SK-N-SH treated with all-trans-retinoic acid at 6 μM for 48 hours (cell line): ENCODE measurements at regions not wholly inside any gene's neighbourhood (a gene's known extent, or its start where the extent isn't known, plus 50 kb on each side); places are given as distances from the start of the nearest gene placed in this dataset.

Experiments
- ATAC-seq: fragments of 200-7000 bp; cut with Tn5 transposase; 3 replicates; pipeline ENCODE4 v1.9.1; 2020; ENCODE audit warnings: mild to moderate bottlenecking, moderate library complexity
- ARNTL ChIP-seq: fragments of 450-650 bp; formaldehyde crosslinking; IDR thresholded peaks from 2 replicates; pipeline ENCODE4 v1.5.0; 2020; ENCODE audit warnings: low read depth, mild to moderate bottlenecking, moderate library complexity, borderline replicate concordance
- BACH2 ChIP-seq: fragments of 250-450 bp; sonication (Bioruptor Pico); IDR thresholded peaks from 2 replicates; pipeline ENCODE4 v1.9.0; 2021; ENCODE audit warnings: mild to moderate bottlenecking, borderline replicate concordance
- CREB5 ChIP-seq: fragments of 250-450 bp; sonication (Bioruptor Pico); IDR thresholded peaks from 2 replicates; pipeline ENCODE4 v1.5.1; 2020; ENCODE audit warnings: low read depth, mild to moderate bottlenecking, moderate library complexity
- CSDC2 ChIP-seq: fragments of 250-450 bp; sonication (Bioruptor Pico); IDR thresholded peaks from 2 replicates; pipeline ENCODE4 v1.5.0; 2020; ENCODE audit warnings: mild to moderate bottlenecking, moderate library complexity
- CSRNP3 ChIP-seq: fragments of 250-450 bp; sonication (Bioruptor Pico); IDR thresholded peaks from 2 replicates; pipeline ENCODE4 v1.5.1; 2021; ENCODE audit warnings: mild to moderate bottlenecking, moderate library complexity
- ESRRG ChIP-seq: fragments of 250-450 bp; sonication (Bioruptor Pico); IDR thresholded peaks from 2 replicates; pipeline ENCODE4 v1.6.1; 2021; ENCODE audit warnings: mild to moderate bottlenecking
- GLIS3 ChIP-seq: fragments of 250-450 bp; sonication (Bioruptor Pico); IDR thresholded peaks from 2 replicates; pipeline ENCODE4 v1.5.0; 2020; ENCODE audit warnings: mild to moderate bottlenecking, moderate library complexity
- ISL1 ChIP-seq: fragments of 250-450 bp; sonication (Bioruptor Pico); IDR thresholded peaks from 2 replicates; pipeline ENCODE4 v2.1.2; 2022; ENCODE audit warnings: mild to moderate bottlenecking, moderate library complexity
- OSR1 ChIP-seq: fragments of 250-450 bp; sonication (Bioruptor Pico); IDR thresholded peaks from 2 replicates; pipeline ENCODE4 v1.8.0; 2022; ENCODE audit warnings: moderate library complexity, mild to moderate bottlenecking, inconsistent platforms
- PPARA ChIP-seq: fragments of 250-450 bp; sonication (Bioruptor Pico); IDR thresholded peaks from 2 replicates; pipeline ENCODE4 v1.5.0; 2020; ENCODE audit warnings: mild to moderate bottlenecking, borderline replicate concordance
- RARB ChIP-seq: fragments of 250-450 bp; sonication (Bioruptor Pico); IDR thresholded peaks from 2 replicates; pipeline ENCODE4 v1.8.0; 2021; ENCODE audit warnings: mild to moderate bottlenecking, moderate library complexity
- SNAI2 ChIP-seq: fragments of 250-450 bp; sonication (Bioruptor Pico); IDR thresholded peaks from 2 replicates; pipeline ENCODE4 v1.5.0; 2020; ENCODE audit warnings: mild to moderate bottlenecking, moderate library complexity
- TCF4 ChIP-seq: fragments of 250-450 bp; sonication (Bioruptor Pico); IDR thresholded peaks from 2 replicates; pipeline ENCODE4 v1.8.0; 2021; ENCODE audit warnings: mild to moderate bottlenecking, moderate library complexity, borderline replicate concordance
- TOX ChIP-seq: fragments of 250-450 bp; sonication (Bioruptor Pico); IDR thresholded peaks from 2 replicates; pipeline ENCODE4 v1.8.0; 2021; ENCODE audit warnings: mild to moderate bottlenecking, moderate library complexity, borderline replicate concordance
- ZC3H10 ChIP-seq: fragments of 250-450 bp; sonication (Bioruptor Pico); IDR thresholded peaks from 2 replicates; pipeline ENCODE4 v1.5.1; 2021; ENCODE audit warnings: mild to moderate bottlenecking, moderate library complexity
- ZFP3 ChIP-seq: fragments of 250-450 bp; sonication (Bioruptor Pico); IDR thresholded peaks from 2 replicates; pipeline ENCODE4 v1.5.0; 2020; ENCODE audit warnings: mild to moderate bottlenecking, moderate library complexity
- ZFP30 ChIP-seq: fragments of 450-650 bp; formaldehyde crosslinking; IDR thresholded peaks from 2 replicates; pipeline ENCODE4 v1.5.0; 2022; ENCODE audit warnings: mild to moderate bottlenecking, moderate library complexity
- ZNF565 ChIP-seq: fragments of 450-650 bp; formaldehyde crosslinking; conservative IDR thresholded peaks from 2 replicates; pipeline ENCODE4 v1.5.0; 2020; ENCODE audit warnings: low read depth, mild to moderate bottlenecking, moderate library complexity
- ZNF70 ChIP-seq: fragments of 450-650 bp; formaldehyde crosslinking; IDR thresholded peaks from 2 replicates; pipeline ENCODE4 v1.5.0; 2020; ENCODE audit warnings: mild to moderate bottlenecking, moderate library complexity
- ZNF8 ChIP-seq: fragments of 450-650 bp; formaldehyde crosslinking; IDR thresholded peaks from 2 replicates; pipeline ENCODE4 v1.5.0; 2020; ENCODE audit warnings: mild to moderate bottlenecking, moderate library complexity
- TF ChIP-seq, protein P1 (sequence below): fragments of 250-450 bp; sonication (Bioruptor Pico); IDR thresholded peaks from 2 replicates; pipeline ENCODE4 v1.8.0; 2021; ENCODE audit warnings: low read depth, mild to moderate bottlenecking, moderate library complexity, borderline replicate concordance
- TF ChIP-seq, protein P2 (sequence below): fragments of 250-450 bp; sonication (Bioruptor Pico); IDR thresholded peaks from 2 replicates; pipeline ENCODE4 v1.8.0; 2020; ENCODE audit warnings: mild to moderate bottlenecking, moderate library complexity, borderline replicate concordance

GRCh38 chr9:101999441-101999840 is 261.0 kb upstream of the GRIN3A start:
- TF ChIP-seq RARB (CRISPR knock-in tag) (no peak), ZFP3 (CRISPR knock-in tag) (no peak), BACH2 (CRISPR knock-in tag) (no peak), ZC3H10 (no peak), ZNF70 (CRISPR knock-in tag) (no peak), TCF4 (CRISPR knock-in tag) (no peak)
- TF ChIP-seq, all 23 proteins: peak for 0
- no peak for ATAC-seq

GRCh38 chr9:101995231-101995630 is 256.8 kb upstream of the GRIN3A start:
- TF ChIP-seq CREB5 (CRISPR knock-in tag): no peak
- no peak for TF ChIP-seq ZFP30 (CRISPR knock-in tag)
- TF ChIP-seq ZC3H10: no peak
- no peak for TF ChIP-seq GLIS3 (CRISPR knock-in tag)
- TF ChIP-seq ZFP3 (CRISPR knock-in tag): no peak
- TF ChIP-seq TCF4 (CRISPR knock-in tag): no peak
- TF ChIP-seq ZNF565 (CRISPR knock-in tag): no peak
- no peak for TF ChIP-seq ARNTL (CRISPR knock-in tag)
- ATAC-seq: no peak

- no peak for ATAC-seq
Observed at GRCh38 chr9:101993771-101994170, 255.3 kb upstream of the GRIN3A start.

DNA sequence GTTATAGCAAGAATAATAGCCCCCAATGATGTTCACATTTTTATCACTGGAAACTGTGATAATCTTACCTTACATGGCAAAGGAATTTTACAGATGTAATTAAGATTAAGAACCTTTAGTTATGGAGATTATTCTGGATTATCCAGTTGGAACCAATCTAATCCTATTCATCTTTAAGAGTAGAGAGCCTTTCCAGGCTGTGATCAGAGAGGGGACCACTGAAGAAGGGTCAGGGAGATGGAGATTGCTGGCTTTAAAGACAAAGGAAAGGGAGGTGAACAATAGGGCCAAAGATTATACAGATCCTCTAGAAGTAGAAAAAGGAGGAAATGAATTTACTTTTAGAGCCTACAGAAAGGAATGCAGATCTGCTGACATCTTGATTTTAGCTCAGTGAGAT is 253.5 kb upstream of the GRIN3A start:
- no peak for ATAC-seq
- TF ChIP-seq CSRNP3 (CRISPR knock-in tag): no peak
- TF ChIP-seq, protein P1, sequence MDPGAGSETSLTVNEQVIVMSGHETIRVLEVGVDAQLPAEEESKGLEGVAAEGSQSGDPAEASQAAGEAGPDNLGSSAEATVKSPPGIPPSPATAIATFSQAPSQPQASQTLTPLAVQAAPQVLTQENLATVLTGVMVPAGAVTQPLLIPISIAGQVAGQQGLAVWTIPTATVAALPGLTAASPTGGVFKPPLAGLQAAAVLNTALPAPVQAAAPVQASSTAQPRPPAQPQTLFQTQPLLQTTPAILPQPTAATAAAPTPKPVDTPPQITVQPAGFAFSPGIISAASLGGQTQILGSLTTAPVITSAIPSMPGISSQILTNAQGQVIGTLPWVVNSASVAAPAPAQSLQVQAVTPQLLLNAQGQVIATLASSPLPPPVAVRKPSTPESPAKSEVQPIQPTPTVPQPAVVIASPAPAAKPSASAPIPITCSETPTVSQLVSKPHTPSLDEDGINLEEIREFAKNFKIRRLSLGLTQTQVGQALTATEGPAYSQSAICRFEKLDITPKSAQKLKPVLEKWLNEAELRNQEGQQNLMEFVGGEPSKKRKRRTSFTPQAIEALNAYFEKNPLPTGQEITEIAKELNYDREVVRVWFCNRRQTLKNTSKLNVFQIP (CRISPR knock-in tag): no peak
- no peak for TF ChIP-seq TOX
- TF ChIP-seq OSR1: no peak
- no peak for TF ChIP-seq ISL1
- no peak for TF ChIP-seq ZFP3 (CRISPR knock-in tag)
- no peak for TF ChIP-seq ZNF565 (CRISPR knock-in tag)
- no peak for TF ChIP-seq ARNTL (CRISPR knock-in tag)
- no peak for TF ChIP-seq ZNF8
- TF ChIP-seq ZNF70 (CRISPR knock-in tag): no peak
- TF ChIP-seq, all 23 proteins: peak for 0

More at GRCh38 chr9:101993771-101994170, 255.3 kb upstream of the GRIN3A start:
- TF ChIP-seq OSR1 (no peak), ISL1 (no peak), CSDC2 (CRISPR knock-in tag) (no peak), ZC3H10 (no peak), ZFP30 (CRISPR knock-in tag) (no peak), TCF4 (CRISPR knock-in tag) (no peak), GLIS3 (CRISPR knock-in tag) (no peak), ZFP3 (CRISPR knock-in tag) (no peak), TOX (no peak)
- TF ChIP-seq, protein P2, sequence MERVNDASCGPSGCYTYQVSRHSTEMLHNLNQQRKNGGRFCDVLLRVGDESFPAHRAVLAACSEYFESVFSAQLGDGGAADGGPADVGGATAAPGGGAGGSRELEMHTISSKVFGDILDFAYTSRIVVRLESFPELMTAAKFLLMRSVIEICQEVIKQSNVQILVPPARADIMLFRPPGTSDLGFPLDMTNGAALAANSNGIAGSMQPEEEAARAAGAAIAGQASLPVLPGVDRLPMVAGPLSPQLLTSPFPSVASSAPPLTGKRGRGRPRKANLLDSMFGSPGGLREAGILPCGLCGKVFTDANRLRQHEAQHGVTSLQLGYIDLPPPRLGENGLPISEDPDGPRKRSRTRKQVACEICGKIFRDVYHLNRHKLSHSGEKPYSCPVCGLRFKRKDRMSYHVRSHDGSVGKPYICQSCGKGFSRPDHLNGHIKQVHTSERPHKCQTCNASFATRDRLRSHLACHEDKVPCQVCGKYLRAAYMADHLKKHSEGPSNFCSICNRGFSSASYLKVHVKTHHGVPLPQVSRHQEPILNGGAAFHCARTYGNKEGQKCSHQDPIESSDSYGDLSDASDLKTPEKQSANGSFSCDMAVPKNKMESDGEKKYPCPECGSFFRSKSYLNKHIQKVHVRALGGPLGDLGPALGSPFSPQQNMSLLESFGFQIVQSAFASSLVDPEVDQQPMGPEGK (CRISPR knock-in tag): no peak

DNA sequence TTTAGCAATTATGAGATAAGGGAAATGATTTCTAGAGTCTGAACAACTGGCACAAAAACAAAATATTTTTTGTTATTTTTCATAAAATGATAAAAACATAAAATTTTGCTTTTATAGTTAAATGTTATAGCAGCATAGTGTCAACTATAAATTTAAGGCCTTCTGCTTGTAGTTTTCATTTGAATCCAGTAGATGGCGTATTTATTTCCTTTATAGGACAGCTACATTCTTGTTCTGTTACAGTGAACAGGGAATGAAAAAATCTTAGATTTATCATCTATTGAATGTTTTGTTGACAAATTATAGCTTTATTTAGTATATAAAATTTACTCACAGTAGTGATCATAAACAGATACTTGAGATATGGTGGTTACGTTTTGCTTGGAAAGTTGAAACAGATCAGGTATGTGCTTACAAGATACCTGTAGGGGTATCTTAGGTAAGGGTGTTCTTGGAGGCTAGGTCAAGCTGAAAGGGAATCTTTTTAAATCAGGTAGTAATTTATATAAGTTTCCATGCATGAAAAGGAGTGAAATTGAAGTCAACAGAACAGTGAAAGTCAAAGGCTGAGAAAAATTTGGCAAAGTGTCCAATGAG is 239.3 kb upstream of the GRIN3A start:
- ATAC-seq: peak; percentile 81
- TF ChIP-seq GLIS3 (CRISPR knock-in tag) (no peak), ZNF70 (CRISPR knock-in tag) (no peak), OSR1 (no peak), PPARA (CRISPR knock-in tag) (no peak), CREB5 (CRISPR knock-in tag) (no peak), ESRRG (no peak), ISL1 (no peak), TOX (no peak), RARB (CRISPR knock-in tag) (no peak), ZNF565 (CRISPR knock-in tag) (no peak), TCF4 (CRISPR knock-in tag) (no peak), SNAI2 (CRISPR knock-in tag) (no peak), ZFP30 (CRISPR knock-in tag) (no peak), ZNF8 (no peak)
- TF ChIP-seq, protein P2 (CRISPR knock-in tag): no peak
